ENCODE measurements at regions not wholly inside any gene's neighbourhood (a gene's known extent, or its start where the extent isn't known, plus 50 kb on each side); places are given as distances from the start of the nearest gene placed in this dataset.

- H3K27me3 ChIP-seq: no peaks in the 10 kb centered on the region
- no peaks in the 10 kb centered on the region for H3K9me3 ChIP-seq
- H3K4me1 ChIP-seq: no peaks in the 10 kb centered on the region
- DNase-seq: no peak
- in situ Hi-C loops (cut with MboI; ENCODE audit: low pct_ligation_motif_present in 1 of 4, low pct_unique_long_range_greater_than_20kb in 1 of 4, low sequenced_read_pairs in 3 of 4): no loop called here
- H3K27ac ChIP-seq: no peak overlapping the region
- intact Hi-C loops (cut with DNase I; ENCODE audit: low total_unique reads): no loop called here
- H3K36me3 ChIP-seq: no peaks in the 10 kb centered on the region
- TF ChIP-seq EP300 (IDR thresholded peaks at IDR 0.05; ENCODE audit: low read depth): no peak
- no peak for TF ChIP-seq POLR2A (IDR thresholded peaks at IDR 0.05)
- no peak for TF ChIP-seq CTCF (IDR thresholded peaks at IDR 0.05)
- TF ChIP-seq POLR2AphosphoS5 (IDR thresholded peaks at IDR 0.05): no peak
- WGBS, 2 donors (ENCODE audit: low coverage in 1 of 2): 94 to 95% methylated on average over 6 to 9 of the region's 9 CpGs
- H3K4me3 ChIP-seq: no peak overlapping the region
Observed at GRCh38 chr2:59798687-59799232, 754.7 kb downstream of the BCL11A start.

- no peak for DNase-seq
- Histone ChIP-seq H3K4me3 (no peak overlapping the region), H3K9me3 (no peaks in the 10 kb centered on the region), H3K27me3 (no peaks in the 10 kb centered on the region), H3K27ac (no peak overlapping the region), H3K36me3 (no peaks in the 10 kb centered on the region), H3K4me1 (no peaks in the 10 kb centered on the region)
- TF ChIP-seq CTCF (IDR thresholded peaks at IDR 0.05) (no peak), POLR2AphosphoS5 (IDR thresholded peaks at IDR 0.05) (no peak), POLR2A (IDR thresholded peaks at IDR 0.05) (no peak), EP300 (IDR thresholded peaks at IDR 0.05; ENCODE audit: low read depth) (no peak)
- 88 to 92% methylated on average over 9 to 12 of the region's 12 CpGs for WGBS, 2 donors (ENCODE audit: low coverage in 1 of 2)
- intact Hi-C loops (cut with DNase I; ENCODE audit: low total_unique reads): no loop called here
- in situ Hi-C loops (cut with MboI; ENCODE audit: low pct_ligation_motif_present in 1 of 4, low pct_unique_long_range_greater_than_20kb in 1 of 4, low sequenced_read_pairs in 3 of 4): no loop called here
Observed at GRCh38 chr2:59791004-59791618, 762.3 kb downstream of the BCL11A start.

- Histone ChIP-seq H3K27me3 (no peaks in the 10 kb centered on the region), H3K27ac (no peak overlapping the region), H3K36me3 (no peaks in the 10 kb centered on the region), H3K9me3 (no peaks in the 10 kb centered on the region), H3K4me1 (no peaks in the 10 kb centered on the region), H3K4me3 (no peak overlapping the region)
- in situ Hi-C loops (cut with MboI; ENCODE audit: low pct_ligation_motif_present in 1 of 4, low pct_unique_long_range_greater_than_20kb in 1 of 4, low sequenced_read_pairs in 3 of 4) (no loop called here), intact Hi-C loops (cut with DNase I; ENCODE audit: low total_unique reads) (no loop called here)
- 85 to 87% methylated on average over 5 to 11 of the region's 11 CpGs for WGBS, 2 donors (ENCODE audit: low coverage in 1 of 2)
- DNase-seq: no peak
- TF ChIP-seq POLR2A (IDR thresholded peaks at IDR 0.05): no peak
- TF ChIP-seq EP300 (IDR thresholded peaks at IDR 0.05; ENCODE audit: low read depth): no peak
- TF ChIP-seq POLR2AphosphoS5 (IDR thresholded peaks at IDR 0.05): no peak
- no peak for TF ChIP-seq CTCF (IDR thresholded peaks at IDR 0.05)
Observed at GRCh38 chr2:59790186-59791003, 763.1 kb downstream of the BCL11A start.

- no peak for TF ChIP-seq EP300 (IDR thresholded peaks at IDR 0.05; ENCODE audit: low read depth)
- no peak for TF ChIP-seq CTCF (IDR thresholded peaks at IDR 0.05)
- TF ChIP-seq POLR2A (IDR thresholded peaks at IDR 0.05): no peak
- TF ChIP-seq POLR2AphosphoS5 (IDR thresholded peaks at IDR 0.05): no peak
- H3K9me3 ChIP-seq: no peaks in the 10 kb centered on the region
- WGBS, 2 donors (ENCODE audit: low coverage in 1 of 2): 61 to 80% methylated on average over 2 of the region's 2 CpGs
- in situ Hi-C loops (cut with MboI; ENCODE audit: low pct_ligation_motif_present in 1 of 4, low pct_unique_long_range_greater_than_20kb in 1 of 4, low sequenced_read_pairs in 3 of 4) (no loop called here), intact Hi-C loops (cut with DNase I; ENCODE audit: low total_unique reads) (no loop called here)
- no peak overlapping the region for H3K27ac ChIP-seq
- H3K27me3 ChIP-seq: no peaks in the 10 kb centered on the region
- no peaks in the 10 kb centered on the region for H3K4me1 ChIP-seq
- no peak for DNase-seq
- H3K36me3 ChIP-seq: no peaks in the 10 kb centered on the region
- no peak overlapping the region for H3K4me3 ChIP-seq
Observed at GRCh38 chr2:59789523-59789922, 763.9 kb downstream of the BCL11A start.

All from transverse colon (tissue), 4 donors.